AG10803 (cell line): ENCODE measurements at regions not wholly inside any gene's neighbourhood (a gene's known extent, or its start where the extent isn't known, plus 50 kb on each side); places are given as distances from the start of the nearest gene placed in this dataset.
"Not testable (repeated sequence)": the region's sequence is repeated elsewhere in the genome, so short reads cannot be mapped to it uniquely, and the experiment has no call there.

Experiments used
- DNase-seq: peaks from one replicate; pipeline ENCODE4 v3.0.0; 2010; ENCODE audit warnings: low read depth
- H3K4me3 ChIP-seq: 2 replicates; pipeline ENCODE4 v1.5.1; 2011; ENCODE audit warnings: mild to moderate bottlenecking, low read length, control low read depth
- CTCF ChIP-seq: conservative IDR thresholded peaks from 2 replicates; pipeline ENCODE4 v1.5.1; 2011; ENCODE audit warnings: mild to moderate bottlenecking, low read length, control low read depth, inconsistent platforms

DNA sequence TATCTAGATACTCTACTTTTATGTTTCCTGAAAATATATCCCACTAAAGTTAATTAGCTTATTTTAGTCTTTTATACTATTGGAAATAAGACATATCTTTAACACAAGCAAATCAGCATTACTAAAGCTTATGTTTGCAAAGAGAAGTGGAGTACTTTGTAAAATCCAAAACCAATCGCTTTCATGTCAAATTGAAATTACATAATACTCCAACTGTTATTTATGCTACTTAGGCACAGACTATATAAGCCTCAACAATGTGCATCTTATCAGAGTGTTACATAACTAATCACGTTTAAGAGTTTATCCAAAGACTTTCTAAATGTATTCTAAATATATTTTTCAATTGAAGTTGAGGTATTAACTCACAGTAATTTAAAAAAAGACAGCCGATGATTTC is 200.0 kb downstream of the PCDH20 start:
- H3K4me3 ChIP-seq = no peak overlapping the region
- DNase-seq = no peak
- TF ChIP-seq CTCF = no peak

- TF ChIP-seq CTCF = no peak
- no peak for DNase-seq
- H3K4me3 ChIP-seq = no peak overlapping the region
Measured at GRCh38 chr13:61215116-61215515, 200.5 kb downstream of the PCDH20 start.

GRCh38 chr13:61214551-61214950 is 201.1 kb downstream of the PCDH20 start:
- no peak for TF ChIP-seq CTCF
- H3K4me3 ChIP-seq = no peak overlapping the region
- no peak for DNase-seq

- not testable (repeated sequence) for H3K4me3 ChIP-seq, DNase-seq
Measured at GRCh38 chr13:61205898-61206297, 209.8 kb downstream of the PCDH20 start.

DNA sequence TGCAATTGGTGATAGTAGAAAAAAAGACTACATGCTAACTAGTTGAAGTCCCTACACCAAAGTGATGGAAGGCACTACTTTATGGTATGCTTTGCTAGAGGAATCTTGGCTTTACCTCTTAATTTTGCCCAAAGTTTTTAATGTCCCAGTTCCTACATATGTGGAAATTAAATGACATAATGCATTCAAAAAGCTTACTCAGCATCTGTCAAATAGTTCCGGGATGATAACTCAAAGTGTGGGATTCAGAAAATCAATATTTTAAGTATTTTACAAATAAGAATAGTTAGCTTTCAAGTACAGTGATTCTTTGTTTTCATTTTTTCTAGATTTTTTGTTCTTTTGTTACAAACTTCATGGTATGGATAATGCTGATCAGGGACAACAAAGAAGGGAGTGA is 211.6 kb downstream of the PCDH20 start:
- no peak for TF ChIP-seq CTCF
- no peak for DNase-seq
- H3K4me3 ChIP-seq = no peak overlapping the region

DNA sequence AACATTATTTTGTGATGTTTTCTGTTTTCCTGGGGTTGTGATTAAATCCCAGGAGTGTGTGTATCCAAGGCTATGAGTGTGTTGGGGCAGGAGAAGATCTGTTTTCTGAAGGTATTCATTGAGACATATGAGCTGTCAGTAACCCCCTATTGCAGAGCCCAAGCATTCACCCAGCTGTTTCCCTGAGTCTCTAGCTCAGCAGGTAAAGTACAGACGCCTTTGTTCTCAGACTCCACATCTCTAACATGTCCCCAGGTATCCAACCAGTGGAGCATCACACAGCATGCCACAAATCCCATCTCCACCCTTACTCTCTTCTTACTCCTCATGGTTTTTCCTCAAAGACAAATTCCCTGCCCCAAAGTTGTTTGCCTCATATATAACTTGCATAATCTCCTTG is 213.6 kb downstream of the PCDH20 start:
- no peak overlapping the region for H3K4me3 ChIP-seq
- DNase-seq = no peak
- TF ChIP-seq CTCF = no peak

DNA sequence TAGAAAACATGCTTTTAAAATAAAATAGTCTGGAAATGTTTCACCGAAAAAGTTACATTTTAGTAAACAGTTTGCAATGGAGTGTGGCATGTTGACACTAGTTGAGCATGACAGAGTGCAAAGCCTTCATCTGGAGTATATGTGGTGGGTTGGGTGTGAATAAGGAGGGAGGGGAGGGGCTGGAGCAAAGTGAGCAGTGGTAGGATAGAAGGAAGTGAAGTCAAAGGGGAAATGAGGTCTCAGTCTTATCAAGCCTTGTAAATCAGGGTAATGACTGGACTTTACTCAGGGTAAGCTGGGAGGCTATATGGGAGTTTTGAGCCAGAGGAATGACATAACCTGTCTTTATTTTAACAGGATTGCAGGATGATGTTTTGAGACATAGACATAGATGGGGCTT is 222.8 kb downstream of the PCDH20 start:
- no peak for TF ChIP-seq CTCF
- no peak overlapping the region for H3K4me3 ChIP-seq
- no peak for DNase-seq

GRCh38 chr13:61188057-61188456 is 227.6 kb downstream of the PCDH20 start:
- TF ChIP-seq CTCF = no peak
- H3K4me3 ChIP-seq = no peak overlapping the region
- no peak for DNase-seq
